H1 (cell line): ENCODE measurements at regions not wholly inside any gene's neighbourhood (a gene's known extent, or its start where the extent isn't known, plus 50 kb on each side); places are given as distances from the start of the nearest gene placed in this dataset.

Source experiments
- BACH1 ChIP-seq: IDR thresholded peaks from 2 replicates; pipeline ENCODE4 v1.6.1; 2012; ENCODE audit warnings: low read length, improper control_type of control experiment
- CHD2 ChIP-seq: IDR thresholded peaks from 2 replicates; pipeline ENCODE4 v1.6.1; 2012; ENCODE audit warnings: low read length, improper control_type of control experiment
- CTCF ChIP-seq, 3 experiments: IDR thresholded peaks; 1 replicate in 2 of 3; 2 replicates in 1 of 3; pipeline versions ENCODE4 v1.5.1 to v1.6.1; 2011; ENCODE audit warnings: low read length in 3 of 3, mild to moderate bottlenecking in 3 of 3, inconsistent platforms in 2 of 3, low read depth in 1 of 3, moderate library complexity in 1 of 3; ENCODE audit not compliant: insufficient read depth in 1 of 3; ENCODE audit errors: control extremely low read depth in 1 of 3
- PHF8 ChIP-seq: fragments of 200-600 bp; sonication (generic); conservative IDR thresholded peaks from 2 replicates; pipeline ENCODE4 v1.7.1; 2012; ENCODE audit warnings: low read depth, mild to moderate bottlenecking, inconsistent platforms, low read length, moderate library complexity
- POLR2AphosphoS5 ChIP-seq: IDR thresholded peaks from 2 replicates; pipeline ENCODE4 v1.6.1; 2011; ENCODE audit warnings: low read depth, low read length
- RAD21 ChIP-seq, 2 experiments: IDR thresholded peaks in 1 of 2; conservative IDR thresholded peaks in 1 of 2; 2 replicates each; pipeline ENCODE4 v1.6.1; 2011; ENCODE audit warnings: low read depth in 2 of 2, low read length in 2 of 2, improper control_type of control experiment in 1 of 2, inconsistent platforms in 1 of 2, mild to moderate bottlenecking in 1 of 2, moderate library complexity in 1 of 2
- SP1 ChIP-seq: IDR thresholded peaks from 2 replicates; pipeline ENCODE4 v1.6.1; 2011; ENCODE audit warnings: low read depth, low read length
- SP2 ChIP-seq: IDR thresholded peaks from 2 replicates; pipeline ENCODE4 v1.6.1; 2012; ENCODE audit warnings: mild to moderate bottlenecking, low read length, inconsistent platforms

DNA sequence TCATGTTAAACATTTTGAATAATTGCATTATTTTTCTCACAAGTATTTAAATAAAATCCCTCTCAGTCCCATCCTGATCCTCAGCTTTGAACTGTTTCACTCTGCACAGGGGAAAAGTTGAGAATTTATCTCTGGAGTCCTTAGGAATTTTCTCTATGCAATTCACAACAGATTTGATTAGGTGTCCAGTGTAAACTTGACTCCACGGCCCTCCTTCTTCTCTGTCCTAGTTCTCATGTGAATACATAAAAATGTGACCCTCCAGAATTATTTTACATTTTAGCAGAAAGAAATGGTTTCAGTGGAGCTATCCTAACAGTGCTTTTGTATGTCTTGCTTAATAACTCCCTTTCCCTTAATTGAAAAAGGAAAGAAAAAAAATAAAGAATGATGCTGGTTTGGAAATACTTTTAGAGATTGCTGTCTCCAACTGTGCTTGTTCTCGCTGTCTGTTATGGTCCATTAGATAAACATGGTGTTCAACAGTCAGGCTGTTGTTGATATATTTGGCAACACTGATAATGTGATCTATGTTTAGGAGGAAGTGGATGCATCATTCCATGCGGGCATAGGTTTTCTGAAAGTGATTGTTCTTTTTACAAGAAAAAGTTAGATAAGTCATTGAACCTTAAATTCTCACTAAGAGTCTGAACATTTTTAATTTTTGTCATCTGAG, 599.4 kb upstream of the CITED2 start (continued):
- TF ChIP-seq PHF8 (no peak), RAD21 (IDR thresholded peaks at IDR 0.05 in 1 of 2, conservative IDR thresholded peaks at IDR 0.05 in 1 of 2; ENCODE audit: low read depth in 2 of 2, low read length in 2 of 2) (no peak), BACH1 (no peak), CHD2 (no peak), SP2 (no peak), SP1 (no peak), CTCF (IDR thresholded peaks at IDR 0.05; ENCODE audit: control extremely low read depth in 1 of 3, insufficient read depth in 1 of 3, low read depth in 1 of 3, low read length in 3 of 3) (no peak), POLR2AphosphoS5 (no peak)
